ENCODE measurements at regions not wholly inside any gene's neighbourhood (a gene's known extent, or its start where the extent isn't known, plus 50 kb on each side); places are given as distances from the start of the nearest gene placed in this dataset.

- Histone ChIP-seq H3K27me3 (ENCODE audit: control insufficient read depth, insufficient read depth) (no peaks in the 10 kb centered on the region), H3K4me3 (ENCODE audit: low read length) (no peak overlapping the region), H3K4me1 (ENCODE audit: control insufficient read depth, insufficient read depth, low read length) (no peaks in the 10 kb centered on the region), H3K9me3 (ENCODE audit: control insufficient read depth, low read length) (no peaks in the 10 kb centered on the region), H3K27ac (ENCODE audit: low read length) (no peak overlapping the region)
- ATAC-seq (no peak), DNase-seq (no peak)
- WGBS, result 89% methylated on average over 4 of the region's 4 CpGs
- intact Hi-C loops (cut with DNase I), result no loop called here
Measured at GRCh38 chr5:130808691-130809090, 356.4 kb downstream of the HINT1 start.

GRCh38 chr5:130805648-130806047 lies 359.4 kb downstream of the HINT1 start:
- H3K27ac ChIP-seq (ENCODE audit: low read length), result no peak overlapping the region
- no peaks in the 10 kb centered on the region for H3K27me3 ChIP-seq (ENCODE audit: control insufficient read depth, insufficient read depth)
- DNase-seq (no peak), ATAC-seq (no peak)
- no peaks in the 10 kb centered on the region for H3K4me1 ChIP-seq (ENCODE audit: control insufficient read depth, insufficient read depth, low read length)
- H3K9me3 ChIP-seq (ENCODE audit: control insufficient read depth, low read length), result no peaks in the 10 kb centered on the region
- intact Hi-C loops (cut with DNase I), result no loop called here
- WGBS, result 34% methylated on average over 2 of the region's 2 CpGs
- H3K4me3 ChIP-seq (ENCODE audit: low read length), result no peak overlapping the region

- Histone ChIP-seq H3K4me3 (ENCODE audit: low read length) (no peak overlapping the region), H3K27me3 (ENCODE audit: control insufficient read depth, insufficient read depth) (no peaks in the 10 kb centered on the region), H3K4me1 (ENCODE audit: control insufficient read depth, insufficient read depth, low read length) (no peaks in the 10 kb centered on the region), H3K9me3 (ENCODE audit: control insufficient read depth, low read length) (no peaks in the 10 kb centered on the region), H3K27ac (ENCODE audit: low read length) (no peak overlapping the region)
- no peak for DNase-seq
- ATAC-seq, result no peak
- intact Hi-C loops (cut with DNase I), result no loop called here
Measured at GRCh38 chr5:130805036-130805435, 360.0 kb downstream of the HINT1 start.

GRCh38 chr5:130801963-130802362 lies 363.1 kb downstream of the HINT1 start:
- no peaks in the 10 kb centered on the region for H3K27me3 ChIP-seq (ENCODE audit: control insufficient read depth, insufficient read depth)
- no peak overlapping the region for H3K27ac ChIP-seq (ENCODE audit: low read length)
- intact Hi-C loops (cut with DNase I), result no loop called here
- no peaks in the 10 kb centered on the region for H3K4me1 ChIP-seq (ENCODE audit: control insufficient read depth, insufficient read depth, low read length)
- DNase-seq, result no peak
- no peak overlapping the region for H3K4me3 ChIP-seq (ENCODE audit: low read length)
- WGBS, result 98% methylated on average over 2 of the region's 2 CpGs
- no peak for ATAC-seq
- H3K9me3 ChIP-seq (ENCODE audit: control insufficient read depth, low read length), result no peaks in the 10 kb centered on the region

- Histone ChIP-seq H3K9me3 (ENCODE audit: control insufficient read depth, low read length) (no peaks in the 10 kb centered on the region), H3K27me3 (ENCODE audit: control insufficient read depth, insufficient read depth) (no peaks in the 10 kb centered on the region), H3K27ac (ENCODE audit: low read length) (no peak overlapping the region), H3K4me1 (ENCODE audit: control insufficient read depth, insufficient read depth, low read length) (no peaks in the 10 kb centered on the region), H3K4me3 (ENCODE audit: low read length) (no peak overlapping the region)
- ATAC-seq, result no peak
- intact Hi-C loops (cut with DNase I), result no loop called here
- no peak for DNase-seq
Measured at GRCh38 chr5:130799015-130799414, 366.0 kb downstream of the HINT1 start.

GRCh38 chr5:130797303-130797702 lies 367.8 kb downstream of the HINT1 start:
- no peak for ATAC-seq
- DNase-seq, result no peak
- Histone ChIP-seq H3K9me3 (ENCODE audit: control insufficient read depth, low read length) (no peaks in the 10 kb centered on the region), H3K27me3 (ENCODE audit: control insufficient read depth, insufficient read depth) (no peaks in the 10 kb centered on the region), H3K4me1 (ENCODE audit: control insufficient read depth, insufficient read depth, low read length) (no peaks in the 10 kb centered on the region), H3K27ac (ENCODE audit: low read length) (no peak overlapping the region), H3K4me3 (ENCODE audit: low read length) (no peak overlapping the region)
- 75% methylated on average over 3 of the region's 3 CpGs for WGBS
- intact Hi-C loops (cut with DNase I), result no loop called here

DNA sequence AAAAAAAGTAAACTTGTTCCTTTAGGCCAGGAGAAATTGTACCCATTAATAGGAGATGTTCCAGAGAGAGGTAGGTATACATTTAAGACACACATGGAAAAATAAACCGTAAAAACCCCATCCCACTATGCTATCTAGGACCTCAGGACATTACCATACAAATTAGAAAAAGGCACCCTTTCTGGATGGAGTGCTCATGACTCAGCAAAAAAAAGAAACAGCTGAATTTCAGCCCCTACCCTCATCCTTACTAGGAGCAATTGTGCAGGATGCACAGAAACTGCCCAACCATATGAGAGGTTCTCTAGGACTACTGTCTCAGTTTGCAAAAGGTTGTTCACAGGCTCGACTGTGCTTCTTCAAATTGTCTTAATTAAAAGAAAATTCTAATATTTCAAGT lies 368.2 kb downstream of the HINT1 start:
- 68% methylated on average over 2 of the region's 2 CpGs for WGBS
- H3K27me3 ChIP-seq (ENCODE audit: control insufficient read depth, insufficient read depth), result no peaks in the 10 kb centered on the region
- H3K4me1 ChIP-seq (ENCODE audit: control insufficient read depth, insufficient read depth, low read length), result no peaks in the 10 kb centered on the region
- ATAC-seq, result no peak
- no peak for DNase-seq
- H3K4me3 ChIP-seq (ENCODE audit: low read length), result no peak overlapping the region
- no peak overlapping the region for H3K27ac ChIP-seq (ENCODE audit: low read length)
- H3K9me3 ChIP-seq (ENCODE audit: control insufficient read depth, low read length), result no peaks in the 10 kb centered on the region
- intact Hi-C loops (cut with DNase I), result no loop called here

DNA sequence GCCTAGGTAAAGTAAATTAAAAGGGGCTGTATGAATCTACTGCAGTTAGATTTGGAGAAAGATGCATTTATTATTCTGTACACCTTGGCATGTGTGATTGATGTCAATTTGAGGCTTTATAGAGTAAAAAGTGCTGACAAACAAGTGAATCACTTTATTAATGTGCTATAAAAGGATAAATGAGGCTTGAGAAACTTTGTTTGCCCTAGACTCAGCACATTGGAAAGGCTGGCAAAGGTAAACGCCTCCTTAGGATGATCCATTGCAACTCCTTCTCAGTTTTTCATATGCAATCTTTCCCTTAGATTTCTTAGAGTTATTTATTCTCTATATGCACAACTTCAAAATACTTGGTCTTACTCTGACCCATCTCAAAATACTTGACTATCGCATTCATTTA lies 369.0 kb downstream of the HINT1 start:
- 75% methylated on average over 2 of the region's 2 CpGs for WGBS
- Histone ChIP-seq H3K27me3 (ENCODE audit: control insufficient read depth, insufficient read depth) (no peaks in the 10 kb centered on the region), H3K4me1 (ENCODE audit: control insufficient read depth, insufficient read depth, low read length) (no peaks in the 10 kb centered on the region), H3K27ac (ENCODE audit: low read length) (no peak overlapping the region), H3K9me3 (ENCODE audit: control insufficient read depth, low read length) (no peaks in the 10 kb centered on the region), H3K4me3 (ENCODE audit: low read length) (no peak overlapping the region)
- intact Hi-C loops (cut with DNase I), result no loop called here
- DNase-seq (no peak), ATAC-seq (no peak)

DNA sequence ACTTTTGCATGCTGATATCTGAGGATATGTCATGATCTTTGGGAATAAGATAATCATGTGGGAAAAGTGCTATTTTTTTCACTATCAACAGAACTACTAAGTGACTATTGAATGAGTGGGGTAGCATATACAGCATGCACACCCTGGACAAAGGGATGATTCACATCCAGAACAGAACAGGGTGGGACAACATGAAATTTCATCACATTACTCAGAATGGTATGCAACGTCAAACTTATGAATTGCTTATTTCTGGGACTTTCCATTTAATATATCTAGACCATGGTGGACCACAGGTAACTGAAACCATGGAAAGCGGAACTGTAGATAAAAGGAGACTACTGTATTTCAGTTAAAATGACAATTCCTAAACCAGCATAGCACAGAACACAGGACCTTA lies 370.0 kb downstream of the HINT1 start:
- 82% methylated on average over 2 of the region's 2 CpGs for WGBS
- H3K4me3 ChIP-seq (ENCODE audit: low read length), result no peak overlapping the region
- no peak for DNase-seq
- H3K9me3 ChIP-seq (ENCODE audit: control insufficient read depth, low read length), result no peaks in the 10 kb centered on the region
- no peaks in the 10 kb centered on the region for H3K4me1 ChIP-seq (ENCODE audit: control insufficient read depth, insufficient read depth, low read length)
- ATAC-seq, result no peak
- H3K27me3 ChIP-seq (ENCODE audit: control insufficient read depth, insufficient read depth), result no peaks in the 10 kb centered on the region
- H3K27ac ChIP-seq (ENCODE audit: low read length), result no peak overlapping the region
- intact Hi-C loops (cut with DNase I), result no loop called here

GRCh38 chr5:130777794-130778193 lies 387.3 kb downstream of the HINT1 start:
- no peak for ATAC-seq
- H3K4me3 ChIP-seq (ENCODE audit: low read length), result no peak overlapping the region
- no peak for DNase-seq
- H3K27ac ChIP-seq (ENCODE audit: low read length), result no peak overlapping the region
- H3K27me3 ChIP-seq (ENCODE audit: control insufficient read depth, insufficient read depth), result no peaks in the 10 kb centered on the region
- H3K9me3 ChIP-seq (ENCODE audit: control insufficient read depth, low read length), result no peaks in the 10 kb centered on the region
- no peaks in the 10 kb centered on the region for H3K4me1 ChIP-seq (ENCODE audit: control insufficient read depth, insufficient read depth, low read length)
- intact Hi-C loops (cut with DNase I), result no loop called here

- Histone ChIP-seq H3K27ac (ENCODE audit: low read length) (no peak overlapping the region), H3K9me3 (ENCODE audit: control insufficient read depth, low read length) (no peaks in the 10 kb centered on the region), H3K4me3 (ENCODE audit: low read length) (no peak overlapping the region), H3K27me3 (ENCODE audit: control insufficient read depth, insufficient read depth) (no peaks in the 10 kb centered on the region), H3K4me1 (ENCODE audit: control insufficient read depth, insufficient read depth, low read length) (no peaks in the 10 kb centered on the region)
- no peak for DNase-seq
- intact Hi-C loops (cut with DNase I), result no loop called here
- no peak for ATAC-seq
- WGBS, result 65% methylated on average over 3 of the region's 3 CpGs
Measured at GRCh38 chr5:130773813-130774212, 391.2 kb downstream of the HINT1 start.

DNA sequence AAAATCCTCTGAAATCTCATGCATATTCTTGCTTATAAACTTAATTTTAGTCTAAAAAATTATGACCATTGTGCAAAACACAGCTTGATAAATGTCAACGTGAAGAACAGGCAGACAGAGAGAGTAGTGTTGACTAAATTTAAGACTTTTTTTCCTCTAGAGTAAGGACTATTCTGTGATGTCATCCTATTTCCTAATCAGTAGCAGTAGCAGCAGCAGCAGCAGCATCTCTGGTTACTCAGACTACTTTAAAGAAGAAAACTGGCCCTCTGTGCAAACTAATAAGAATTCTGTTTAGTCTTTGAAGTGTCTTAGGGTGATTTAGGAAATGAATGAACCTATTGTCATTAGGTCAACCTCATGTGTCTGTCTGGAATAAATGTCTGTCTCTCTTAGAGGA lies 403.0 kb downstream of the HINT1 start:
- intact Hi-C loops (cut with DNase I), result no loop called here
- 29% methylated on average over 1 of the region's 1 CpG for WGBS
- no peak for ATAC-seq
- Histone ChIP-seq H3K27ac (ENCODE audit: low read length) (no peak overlapping the region), H3K27me3 (ENCODE audit: control insufficient read depth, insufficient read depth) (no peaks in the 10 kb centered on the region), H3K4me1 (ENCODE audit: control insufficient read depth, insufficient read depth, low read length) (no peaks in the 10 kb centered on the region), H3K9me3 (ENCODE audit: control insufficient read depth, low read length) (no peaks in the 10 kb centered on the region), H3K4me3 (ENCODE audit: low read length) (no peak overlapping the region)
- DNase-seq, result no peak
